EL (cell line): ENCODE measurements at regions not wholly inside any gene's neighbourhood (a gene's known extent, or its start where the extent isn't known, plus 50 kb on each side); places are given as distances from the start of the nearest gene placed in this dataset.
"Not testable (repeated sequence)": the region's sequence is repeated elsewhere in the genome, so short reads cannot be mapped to it uniquely, and the experiment has no call there.

Source experiments
- DNase-seq: peaks from one replicate; pipeline ENCODE4 v3.0.0-alpha.2; 2016

GRCh38 chr11:29153078-29153477, 863.8 kb downstream of the KCNA4 start:
- no peak for DNase-seq

GRCh38 chr11:29142573-29142972, 874.3 kb downstream of the KCNA4 start:
- not testable (repeated sequence) for DNase-seq

GRCh38 chr11:29135504-29135903, 881.3 kb downstream of the KCNA4 start:
- DNase-seq, result peak; percentile 77

- DNase-seq, result no peak
Measured at GRCh38 chr11:29131055-29131454, 885.8 kb downstream of the KCNA4 start.

- peak; percentile 78 for DNase-seq
Measured at GRCh38 chr11:29129844-29130243, 887.0 kb downstream of the KCNA4 start.

- DNase-seq, result no peak
Measured at GRCh38 chr11:29127461-29127860, 889.4 kb downstream of the KCNA4 start.

GRCh38 chr11:29125606-29126005, 891.2 kb downstream of the KCNA4 start:
- DNase-seq, result peak; percentile 19

GRCh38 chr11:29124470-29124869, 892.4 kb downstream of the KCNA4 start:
- DNase-seq, result no peak

GRCh38 chr11:29119707-29120618, 896.9 kb downstream of the KCNA4 start:
- DNase-seq, result peak; percentile 96

GRCh38 chr11:29119116-29119515, 897.7 kb downstream of the KCNA4 start:
- peak; percentile 48 for DNase-seq

- DNase-seq, result no peak
Measured at GRCh38 chr11:29100967-29101366, 915.9 kb downstream of the KCNA4 start.

- no peak for DNase-seq
Measured at GRCh38 chr11:29095821-29096220, 921.0 kb downstream of the KCNA4 start.

- peak; percentile 68 for DNase-seq
Measured at GRCh38 chr11:29093416-29094120, 923.3 kb downstream of the KCNA4 start.

- DNase-seq, result no peak
Measured at GRCh38 chr11:29087200-29087812, 929.5 kb downstream of the KCNA4 start.

GRCh38 chr11:29075726-29076125, 941.1 kb downstream of the KCNA4 start:
- no peak for DNase-seq

- peak; percentile 7 for DNase-seq
Measured at GRCh38 chr11:29063630-29064361, 953.0 kb downstream of the KCNA4 start.

- DNase-seq, result no peak
Measured at GRCh38 chr11:29061452-29061851, 953.3 kb downstream of the METTL15 start.

GRCh38 chr11:29056487-29056886, 948.3 kb downstream of the METTL15 start:
- not testable (repeated sequence) for DNase-seq

- DNase-seq, result no peak
Measured at GRCh38 chr11:29051935-29052334, 943.7 kb downstream of the METTL15 start.

- DNase-seq, result not testable (repeated sequence)
Measured at GRCh38 chr11:29050962-29051361, 942.8 kb downstream of the METTL15 start.

- no peak for DNase-seq
Measured at GRCh38 chr11:29040489-29040888, 932.3 kb downstream of the METTL15 start.

- DNase-seq, result no peak
Measured at GRCh38 chr11:29032384-29033149, 924.4 kb downstream of the METTL15 start.
